T-helper 1 cell treated with Interleukin-12 subunit alpha and Interleukin-12 subunit beta and Interleukin-4 antibody, amounts not matched to agents 30 μg/mL and 1 μg/mL, for 36 hours (primary cell): ENCODE measurements at regions not wholly inside any gene's neighbourhood (a gene's known extent, or its start where the extent isn't known, plus 50 kb on each side); places are given as distances from the start of the nearest gene placed in this dataset.
"Not testable (repeated sequence)": the region's sequence is repeated elsewhere in the genome, so short reads cannot be mapped to it uniquely, and the experiment has no call there.

ENCODE experiments used
- H3K27ac Mint-ChIP-seq: one replicate; pipeline ENCODE4 v1.8.0; 2021; ENCODE audit warnings: mild to moderate bottlenecking, mixed read lengths
- H3K27me3 Mint-ChIP-seq: one replicate; pipeline ENCODE4 v1.8.0; 2021; ENCODE audit warnings: low read depth, mixed read lengths
- H3K36me3 Mint-ChIP-seq: one replicate; pipeline ENCODE4 v1.8.0; 2021; ENCODE audit warnings: low read depth, mixed read lengths
- H3K4me1 Mint-ChIP-seq: one replicate; pipeline ENCODE4 v1.8.0; 2021; ENCODE audit warnings: low read depth, mixed read lengths
- H3K4me3 Mint-ChIP-seq: one replicate; pipeline ENCODE4 v1.8.0; 2021; ENCODE audit warnings: mild to moderate bottlenecking, moderate library complexity, mixed read lengths
- H3K9me3 Mint-ChIP-seq: one replicate; pipeline ENCODE4 v1.8.0; 2021; ENCODE audit warnings: mixed read lengths

DNA sequence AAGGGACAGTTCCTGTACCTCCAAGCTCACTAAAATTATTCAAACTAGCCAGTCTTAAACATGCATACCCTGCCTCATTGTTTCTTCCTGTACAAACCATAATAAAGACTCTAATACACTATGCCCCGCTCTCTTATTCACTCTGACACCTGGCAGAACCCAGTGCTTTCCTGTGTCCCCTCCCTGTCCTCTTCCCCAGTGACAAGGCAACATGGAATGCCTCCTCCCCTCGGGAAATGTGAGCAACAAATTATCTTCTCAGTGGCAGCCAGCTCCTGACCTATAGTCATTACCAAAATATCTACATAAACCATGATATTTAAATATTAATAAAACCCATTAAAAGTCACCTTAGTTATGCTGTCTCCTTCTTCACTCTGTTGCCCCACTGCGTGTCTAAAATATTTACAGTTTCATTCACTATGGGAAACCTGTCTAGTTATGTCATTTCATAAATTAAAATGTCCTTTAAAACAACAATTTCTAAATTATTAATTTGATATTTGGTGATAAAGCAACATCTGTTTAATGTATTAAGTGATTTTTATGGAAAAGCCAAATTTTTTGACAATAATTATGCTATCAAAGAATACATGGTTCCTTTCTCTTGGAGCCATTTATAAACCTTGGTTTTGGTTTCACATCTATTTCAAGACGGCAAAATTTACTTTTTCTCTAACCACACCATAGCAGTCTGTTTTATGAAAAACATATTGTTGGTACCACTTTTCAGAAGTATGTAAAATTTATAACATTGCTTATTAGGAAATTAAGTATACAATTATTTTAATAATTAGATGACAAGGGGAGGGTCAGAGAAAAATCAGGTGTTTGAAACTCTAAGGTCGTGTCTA, 1355.2 kb downstream of the XPNPEP1 start:
- Mint-ChIP-seq H3K36me3 (no peaks in the 10 kb centered on the region), H3K4me3 (no peak overlapping the region), H3K9me3 (peaks cover 3% of the 10 kb centered on the region), H3K27ac (no peak overlapping the region), H3K4me1 (no peaks in the 10 kb centered on the region), H3K27me3 (no peaks in the 10 kb centered on the region)

DNA sequence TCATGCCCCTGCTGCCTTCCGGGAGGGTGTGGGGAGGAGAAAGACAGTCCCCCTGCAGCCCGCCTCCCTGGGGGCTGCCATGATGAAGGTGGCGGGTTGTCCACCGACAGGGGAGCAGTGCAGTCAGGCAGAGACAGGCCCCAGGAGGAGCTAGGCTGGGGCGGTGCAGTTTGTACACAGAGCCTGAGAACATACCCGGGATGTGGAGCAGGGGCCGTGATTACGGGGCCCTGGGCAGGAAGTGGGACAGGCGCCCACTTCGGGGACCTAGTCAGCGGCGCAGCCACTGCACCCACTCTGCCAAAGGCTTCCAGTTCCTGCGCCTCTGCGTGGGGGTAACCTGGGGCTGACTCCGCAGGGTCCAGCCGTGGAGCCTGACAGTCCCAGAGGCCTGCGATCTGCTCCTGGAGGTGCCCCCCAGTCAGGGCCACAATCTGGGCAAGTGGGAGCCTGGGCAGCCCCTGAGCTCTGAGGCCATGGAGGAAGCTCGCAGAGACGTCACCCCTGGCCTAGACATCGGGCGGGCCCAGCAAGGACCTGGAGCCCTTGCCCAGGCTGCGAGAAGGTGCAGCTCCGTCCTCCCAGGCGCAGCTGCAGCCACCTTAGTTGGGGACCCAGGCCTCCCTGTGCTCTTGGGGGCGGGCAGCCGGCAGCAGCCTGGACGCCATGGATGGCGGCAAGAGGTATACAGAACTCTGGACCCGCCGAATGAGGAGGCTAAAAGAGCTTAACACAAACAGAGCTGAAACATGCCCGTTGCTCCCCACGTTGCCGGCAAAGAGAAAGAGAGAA, 1356.8 kb downstream of the XPNPEP1 start:
- H3K4me1 Mint-ChIP-seq, result no peaks in the 10 kb centered on the region
- no peak overlapping the region for H3K4me3 Mint-ChIP-seq
- peaks cover 3% of the 10 kb centered on the region for H3K9me3 Mint-ChIP-seq
- no peaks in the 10 kb centered on the region for H3K36me3 Mint-ChIP-seq
- H3K27me3 Mint-ChIP-seq, result no peaks in the 10 kb centered on the region
- no peak overlapping the region for H3K27ac Mint-ChIP-seq

DNA sequence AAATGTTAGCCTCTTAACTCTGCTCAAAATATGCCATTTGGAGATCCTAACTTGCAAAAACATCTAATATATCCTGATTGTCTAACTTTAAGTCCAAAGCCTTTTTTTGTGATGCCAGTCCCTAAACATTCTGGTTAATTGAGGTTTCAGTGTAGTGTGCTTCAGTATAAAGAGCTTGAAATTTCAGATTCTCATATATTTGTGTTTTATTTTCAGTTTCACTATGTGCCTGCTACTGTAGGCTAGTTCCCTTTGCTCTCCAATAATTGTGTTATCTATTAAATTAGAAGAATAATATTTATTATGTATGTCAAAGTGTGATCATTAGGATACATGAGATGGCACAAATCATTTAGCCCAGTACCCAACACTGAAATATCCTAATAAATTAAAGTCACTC, 1361.2 kb downstream of the XPNPEP1 start:
- Mint-ChIP-seq H3K9me3 (no peaks in the 10 kb centered on the region), H3K36me3 (no peaks in the 10 kb centered on the region), H3K27me3 (no peaks in the 10 kb centered on the region), H3K4me1 (no peaks in the 10 kb centered on the region), H3K27ac (no peak overlapping the region), H3K4me3 (no peak overlapping the region)

DNA sequence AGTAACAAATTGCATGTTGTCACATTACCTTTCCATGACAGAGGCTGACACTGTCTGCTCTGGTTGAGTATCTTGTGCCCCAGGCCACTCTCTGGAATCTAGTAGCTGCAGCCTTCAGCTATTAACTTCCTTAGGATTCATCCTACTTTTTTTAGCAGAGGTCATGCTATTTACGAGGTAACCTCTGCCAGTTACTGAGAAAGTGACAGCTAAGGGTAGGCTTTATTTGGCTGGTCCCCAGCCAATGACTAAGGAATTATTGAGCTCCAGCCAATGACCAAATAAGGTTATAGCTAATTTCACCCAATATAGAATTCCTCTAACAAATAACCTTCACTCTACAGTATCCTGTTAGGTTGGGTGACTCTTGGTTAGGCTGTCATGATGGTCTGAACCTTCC, 1361.7 kb downstream of the XPNPEP1 start:
- Mint-ChIP-seq H3K4me1 (no peaks in the 10 kb centered on the region), H3K27ac (no peak overlapping the region), H3K9me3 (no peaks in the 10 kb centered on the region), H3K36me3 (no peaks in the 10 kb centered on the region), H3K4me3 (no peak overlapping the region), H3K27me3 (no peaks in the 10 kb centered on the region)

DNA sequence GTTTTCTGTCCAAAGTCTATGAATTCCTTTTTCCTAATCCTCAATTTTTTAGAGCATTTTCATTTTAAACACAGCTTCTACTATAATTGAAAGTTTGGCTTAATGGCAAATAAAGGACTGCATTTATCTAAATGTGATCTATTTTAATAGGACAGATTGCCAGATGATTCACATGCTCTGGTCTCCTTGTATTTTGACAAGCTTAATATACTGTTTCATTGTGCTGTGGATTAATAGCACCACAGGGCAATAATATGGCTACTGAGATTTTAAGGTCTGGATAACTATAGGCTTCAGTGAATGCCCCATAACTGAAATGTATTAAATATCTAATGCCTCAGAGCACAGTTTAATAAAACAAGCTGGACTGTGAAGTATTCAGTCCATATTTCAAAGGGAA, 1362.8 kb downstream of the XPNPEP1 start:
- Mint-ChIP-seq H3K27ac (no peak overlapping the region), H3K4me1 (no peaks in the 10 kb centered on the region), H3K36me3 (no peaks in the 10 kb centered on the region), H3K9me3 (no peaks in the 10 kb centered on the region), H3K27me3 (no peaks in the 10 kb centered on the region), H3K4me3 (no peak overlapping the region)

DNA sequence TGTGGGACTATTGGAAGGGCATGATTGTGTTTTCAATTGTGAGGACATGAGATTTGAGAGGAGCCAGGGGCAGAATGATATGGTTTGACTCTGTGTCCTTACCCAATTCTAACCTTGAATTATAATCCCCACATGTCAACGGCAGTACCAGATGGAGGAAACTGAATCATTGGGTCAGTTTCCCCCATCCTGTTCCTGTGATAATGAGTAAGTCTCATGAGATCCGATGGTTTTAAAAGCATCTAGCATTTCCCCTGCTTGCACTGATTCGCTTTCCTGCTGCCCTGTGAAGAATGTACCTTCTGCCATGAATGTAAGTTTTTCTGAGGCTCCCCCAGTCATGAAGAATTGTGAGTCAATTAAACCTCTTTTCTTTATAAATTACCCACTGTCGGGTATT, 1367.1 kb downstream of the XPNPEP1 start:
- Mint-ChIP-seq H3K27me3 (no peaks in the 10 kb centered on the region), H3K36me3 (no peaks in the 10 kb centered on the region), H3K4me1 (no peaks in the 10 kb centered on the region), H3K4me3 (no peak overlapping the region), H3K27ac (no peak overlapping the region), H3K9me3 (no peaks in the 10 kb centered on the region)

DNA sequence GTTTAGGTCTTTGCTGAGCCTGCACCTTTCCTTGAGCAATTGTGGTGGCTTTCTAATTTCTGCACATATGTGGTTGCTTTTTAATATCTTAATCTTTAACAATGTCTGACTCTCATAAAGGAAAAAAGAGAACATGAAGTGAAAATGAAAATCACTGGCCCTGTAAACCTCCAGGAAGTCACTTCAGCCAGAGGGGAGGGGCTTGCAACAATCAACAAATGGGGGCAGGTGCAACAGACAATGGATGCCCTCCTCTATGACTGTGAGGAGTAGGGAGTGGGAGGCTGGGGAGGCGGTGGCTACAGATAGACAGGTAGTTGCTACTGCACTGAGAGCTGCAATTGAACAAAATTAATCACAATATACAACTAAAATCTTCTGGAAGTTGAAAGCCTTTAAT, 1377.4 kb downstream of the XPNPEP1 start:
- H3K27ac Mint-ChIP-seq, result no peak overlapping the region
- no peaks in the 10 kb centered on the region for H3K4me1 Mint-ChIP-seq
- no peaks in the 10 kb centered on the region for H3K9me3 Mint-ChIP-seq
- H3K4me3 Mint-ChIP-seq, result no peak overlapping the region
- H3K36me3 Mint-ChIP-seq, result no peaks in the 10 kb centered on the region
- H3K27me3 Mint-ChIP-seq, result no peaks in the 10 kb centered on the region

DNA sequence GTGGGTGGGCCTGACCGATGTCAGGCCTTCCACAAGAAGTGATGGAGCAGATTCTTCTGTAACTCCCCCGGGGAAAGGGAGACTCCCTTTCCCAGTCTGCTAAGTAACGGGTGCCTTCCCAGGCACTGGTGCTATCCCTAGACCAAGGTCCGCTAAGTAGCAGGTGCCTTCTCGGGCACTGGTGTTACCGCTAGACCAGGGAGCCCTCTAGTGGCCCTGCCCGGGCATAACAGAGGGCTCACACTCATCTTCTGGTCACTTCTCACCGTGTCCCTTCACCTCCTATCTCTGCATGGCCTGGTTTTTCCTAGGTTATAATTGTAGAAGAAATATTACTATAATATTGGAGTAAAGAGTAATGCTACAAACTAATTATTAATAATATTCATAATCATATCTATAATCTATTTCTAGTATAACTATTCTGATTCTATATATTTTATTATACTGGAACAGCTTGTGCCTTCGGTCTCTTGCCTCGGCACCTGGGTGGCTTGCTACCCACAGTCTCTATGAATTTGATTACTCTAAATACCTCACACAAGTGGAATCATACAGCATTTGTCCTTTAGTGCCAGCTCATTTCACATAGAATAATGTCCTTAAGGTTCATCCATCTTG, 1378.7 kb downstream of the XPNPEP1 start:
- H3K4me1 Mint-ChIP-seq, result no peaks in the 10 kb centered on the region
- H3K36me3 Mint-ChIP-seq, result no peaks in the 10 kb centered on the region
- H3K27me3 Mint-ChIP-seq, result no peaks in the 10 kb centered on the region
- H3K27ac Mint-ChIP-seq, result no peak overlapping the region
- H3K4me3 Mint-ChIP-seq, result no peak overlapping the region
- no peaks in the 10 kb centered on the region for H3K9me3 Mint-ChIP-seq

DNA sequence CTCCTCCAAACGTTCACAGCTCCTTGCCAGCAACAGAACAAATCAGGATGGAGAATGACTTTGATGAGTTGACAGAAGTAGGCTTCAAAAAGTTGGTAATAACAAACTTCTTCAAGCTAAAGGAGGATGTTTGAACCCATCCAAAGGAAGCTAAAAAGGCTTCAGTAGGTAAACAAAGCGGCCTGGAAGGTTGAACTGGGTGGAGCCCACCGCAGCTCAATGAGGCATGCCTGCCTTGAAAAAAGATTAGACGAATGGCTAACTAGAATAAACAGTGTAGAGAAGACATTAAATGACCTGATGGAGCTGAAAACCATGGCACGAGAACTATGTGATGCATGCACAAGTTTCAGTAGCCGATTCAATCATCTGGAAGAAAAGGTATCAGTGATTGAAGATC, 1369.0 kb upstream of the SORCS1 start:
- H3K36me3 Mint-ChIP-seq, H3K4me1 Mint-ChIP-seq, H3K9me3 Mint-ChIP-seq, H3K4me3 Mint-ChIP-seq, H3K27me3 Mint-ChIP-seq, H3K27ac Mint-ChIP-seq: not testable (repeated sequence)

DNA sequence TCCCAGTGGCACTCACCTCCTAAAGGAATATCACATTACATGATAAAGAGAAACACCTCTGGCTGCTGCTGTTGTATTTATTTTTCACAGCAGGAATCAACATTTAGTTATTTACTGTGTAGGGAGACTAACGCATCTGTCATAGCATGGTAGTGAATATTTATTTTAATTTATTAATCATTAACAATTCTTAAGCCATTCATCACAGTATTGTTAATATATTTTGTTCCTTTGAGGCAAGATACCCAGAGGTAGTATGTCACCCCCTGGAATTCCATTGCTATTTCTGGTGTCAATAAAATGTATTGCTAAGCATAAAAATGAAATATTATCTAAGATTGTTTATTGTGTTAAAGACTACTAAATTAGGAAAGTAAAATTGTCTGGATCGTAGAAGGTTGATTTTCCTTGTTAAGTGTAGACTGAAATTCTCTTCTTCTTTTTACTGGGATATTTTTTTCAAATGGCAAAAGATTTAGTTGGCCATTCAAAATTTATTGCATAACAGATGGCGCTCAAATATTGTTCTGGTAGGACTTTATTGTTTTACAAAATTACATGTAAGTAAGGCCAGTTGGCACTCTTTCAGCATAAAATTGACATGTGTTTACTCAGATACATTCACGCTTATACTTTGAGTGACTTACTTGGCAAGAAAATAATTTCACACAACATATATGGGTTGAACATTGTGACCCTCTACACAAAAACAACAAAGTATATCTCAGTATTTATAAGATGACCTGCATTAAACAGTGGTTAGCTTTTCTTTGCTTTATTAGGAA, 1358.7 kb upstream of the SORCS1 start:
- Mint-ChIP-seq H3K36me3 (no peaks in the 10 kb centered on the region), H3K27me3 (no peaks in the 10 kb centered on the region), H3K27ac (no peak overlapping the region), H3K4me3 (no peak overlapping the region), H3K4me1 (no peaks in the 10 kb centered on the region), H3K9me3 (no peaks in the 10 kb centered on the region)

DNA sequence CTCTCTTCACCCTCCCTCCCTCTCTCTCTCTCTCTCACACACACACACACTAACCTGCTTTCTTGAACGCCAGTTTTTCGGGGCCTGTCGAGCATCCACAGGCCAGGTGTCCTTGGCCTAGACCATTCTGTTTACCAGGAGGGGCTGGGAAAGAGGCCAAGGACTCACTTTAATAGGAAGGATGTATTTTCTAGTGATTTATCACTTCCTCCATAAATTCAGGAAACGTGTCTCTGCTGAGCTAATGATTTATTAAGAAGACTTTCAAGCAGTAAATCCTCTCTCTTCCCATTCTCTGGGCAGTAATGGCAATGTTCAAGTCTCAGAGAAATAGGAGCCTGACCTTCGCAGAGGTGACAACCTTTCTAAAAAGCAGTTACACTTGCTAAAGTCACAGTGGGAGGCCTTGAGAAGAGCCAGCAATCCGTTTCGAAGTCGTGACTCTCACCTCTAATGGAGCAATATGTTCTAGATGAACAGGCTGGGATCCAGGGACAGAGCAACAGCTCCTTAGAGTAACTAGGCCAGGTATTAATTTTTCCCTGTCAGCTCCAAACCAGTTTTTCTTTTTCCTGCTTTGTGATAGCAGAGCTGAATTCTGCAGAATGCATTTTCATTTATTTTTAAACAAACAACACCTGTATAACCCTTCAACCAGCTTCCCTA, 1357.5 kb upstream of the SORCS1 start:
- H3K27ac Mint-ChIP-seq, result no peak overlapping the region
- H3K4me1 Mint-ChIP-seq, result no peaks in the 10 kb centered on the region
- no peak overlapping the region for H3K4me3 Mint-ChIP-seq
- H3K9me3 Mint-ChIP-seq, result peaks cover 4% of the 10 kb centered on the region
- H3K36me3 Mint-ChIP-seq, result no peaks in the 10 kb centered on the region
- no peaks in the 10 kb centered on the region for H3K27me3 Mint-ChIP-seq

DNA sequence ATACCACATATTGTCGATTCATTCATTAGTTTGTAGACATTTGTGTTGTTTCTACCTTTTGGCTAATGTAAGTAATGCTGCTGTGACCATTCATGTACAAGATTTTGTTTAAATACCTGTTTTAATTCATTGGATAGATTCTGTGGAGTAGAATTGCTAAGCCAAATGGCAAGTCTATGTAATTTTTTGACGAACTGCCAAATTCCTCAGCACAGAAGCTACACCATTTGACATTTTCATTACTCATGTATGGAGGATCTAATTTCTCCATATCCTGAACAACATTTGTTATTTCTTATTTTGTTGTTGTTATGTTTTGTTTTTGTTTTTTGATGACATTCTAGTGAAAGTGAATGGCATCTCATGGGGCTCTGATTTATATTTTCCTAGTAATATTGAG, 1351.3 kb upstream of the SORCS1 start:
- Mint-ChIP-seq H3K36me3 (no peaks in the 10 kb centered on the region), H3K9me3 (peaks cover 4% of the 10 kb centered on the region)

DNA sequence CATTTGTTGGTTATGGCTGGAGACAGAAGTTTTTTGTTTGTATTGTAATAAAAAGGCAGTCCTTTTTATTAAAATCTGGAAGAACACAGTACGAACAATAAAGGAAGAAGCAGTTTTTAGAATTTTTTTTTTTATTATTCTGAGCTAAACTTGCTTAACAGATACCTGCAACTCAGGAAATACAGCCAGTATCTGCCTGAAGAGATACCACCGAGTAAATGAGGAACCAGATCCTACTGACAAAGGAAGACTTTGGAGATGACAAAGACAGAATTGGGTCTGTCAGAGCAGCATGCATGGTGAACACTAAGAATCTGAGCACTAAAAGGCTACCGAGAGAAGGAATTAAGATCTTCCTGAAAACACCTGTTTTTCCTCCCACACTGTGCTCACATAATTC, 1335.9 kb upstream of the SORCS1 start:
- Mint-ChIP-seq H3K36me3 (no peaks in the 10 kb centered on the region), H3K27me3 (no peaks in the 10 kb centered on the region), H3K4me1 (no peaks in the 10 kb centered on the region), H3K4me3 (no peak overlapping the region), H3K9me3 (peaks cover 21% of the 10 kb centered on the region), H3K27ac (no peak overlapping the region)

More for the DNA sequence above, 1351.3 kb upstream of the SORCS1 start:
- H3K4me1 Mint-ChIP-seq, result no peaks in the 10 kb centered on the region
- H3K27ac Mint-ChIP-seq, result no peak overlapping the region
- no peaks in the 10 kb centered on the region for H3K27me3 Mint-ChIP-seq
- no peak overlapping the region for H3K4me3 Mint-ChIP-seq

DNA sequence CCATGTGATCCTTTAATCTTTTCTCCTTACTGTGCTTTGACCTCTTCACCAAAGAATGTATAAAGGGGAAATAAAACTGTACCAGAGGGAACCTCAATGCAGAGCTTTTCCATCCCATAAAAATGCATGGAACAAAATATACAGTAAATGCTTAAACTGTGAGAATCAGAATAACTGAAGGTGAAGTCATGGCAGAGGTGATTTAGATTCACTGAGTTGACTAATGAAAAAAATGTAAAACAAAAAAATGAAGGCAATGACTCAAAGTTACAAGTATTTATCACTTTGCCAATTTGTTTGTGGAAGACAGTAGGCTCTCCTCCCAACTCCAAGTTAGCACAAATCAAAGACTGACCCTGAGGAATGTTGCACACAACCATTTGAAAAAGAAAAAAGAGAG, 1331.6 kb upstream of the SORCS1 start:
- H3K9me3 Mint-ChIP-seq, result peaks cover 14% of the 10 kb centered on the region
- no peaks in the 10 kb centered on the region for H3K27me3 Mint-ChIP-seq
- no peak overlapping the region for H3K27ac Mint-ChIP-seq
- no peaks in the 10 kb centered on the region for H3K36me3 Mint-ChIP-seq
- H3K4me1 Mint-ChIP-seq, result no peaks in the 10 kb centered on the region
- no peak overlapping the region for H3K4me3 Mint-ChIP-seq
